DND-41 (cell line): ENCODE measurements at regions not wholly inside any gene's neighbourhood (a gene's known extent, or its start where the extent isn't known, plus 50 kb on each side); places are given as distances from the start of the nearest gene placed in this dataset.

Experiments
- ATAC-seq: fragments of 200-7000 bp; cut with Tn5 transposase; 3 replicates; pipeline ENCODE4 v1.9.1; 2021; ENCODE audit warnings: low read depth; ENCODE audit not compliant: insufficient read depth
- DNase-seq: peaks from one replicate; pipeline ENCODE4 v3.0.0-alpha.2; 2020
- H2AFZ ChIP-seq: 2 replicates; pipeline ENCODE4 v1.6.0; 2012; ENCODE audit warnings: low read depth, low read length
- H3K27ac ChIP-seq: 2 replicates; pipeline ENCODE4 v1.5.1; 2012; ENCODE audit warnings: low read length, inconsistent platforms
- H3K27me3 ChIP-seq: fragments of 200-600 bp; sonication (generic); 2 replicates; pipeline ENCODE4 v1.6.0; 2012; ENCODE audit warnings: low read length, mild to moderate bottlenecking, inconsistent platforms; ENCODE audit not compliant: insufficient read depth, poor library complexity
- H3K36me3 ChIP-seq: 2 replicates; pipeline ENCODE4 v1.5.1; 2012; ENCODE audit warnings: low read length, inconsistent platforms; ENCODE audit not compliant: insufficient read depth
- H3K4me1 ChIP-seq: 2 replicates; pipeline ENCODE4 v1.5.1; 2012; ENCODE audit warnings: mild to moderate bottlenecking, low read length; ENCODE audit not compliant: insufficient read depth
- H3K4me2 ChIP-seq: 2 replicates; pipeline ENCODE4 v1.6.0; 2012; ENCODE audit warnings: mild to moderate bottlenecking, moderate library complexity, low read length, inconsistent platforms; ENCODE audit not compliant: insufficient read depth
- H3K4me3 ChIP-seq, 2 experiments: fragments of 200-600 bp in 1 of 2; shearing (Covaris generic) in 1 of 2; 2 replicates each; pipeline ENCODE4 v1.5.1; 2012 to 2016; ENCODE audit warnings: inconsistent platforms in 2 of 2, low read length in 2 of 2, mild to moderate bottlenecking in 2 of 2, low read depth in 1 of 2, moderate library complexity in 1 of 2
- H3K79me2 ChIP-seq: 2 replicates; pipeline ENCODE4 v1.6.0; 2012; ENCODE audit warnings: low read length, inconsistent platforms; ENCODE audit not compliant: insufficient read depth
- H3K9ac ChIP-seq: 2 replicates; pipeline ENCODE4 v1.6.0; 2012; ENCODE audit warnings: low read depth, mild to moderate bottlenecking, inconsistent platforms, low read length, moderate library complexity
- H3K9me3 ChIP-seq: 2 replicates; pipeline ENCODE4 v1.5.1; 2012; ENCODE audit warnings: low read length, moderate library complexity, mild to moderate bottlenecking, inconsistent platforms; ENCODE audit not compliant: insufficient read depth, severe bottlenecking
- H4K20me1 ChIP-seq: 2 replicates; pipeline ENCODE4 v1.6.0; 2012; ENCODE audit warnings: low read length; ENCODE audit not compliant: insufficient read depth
- CTCF ChIP-seq: IDR thresholded peaks from 2 replicates; pipeline ENCODE4 v1.5.1; 2012; ENCODE audit warnings: borderline replicate concordance, low read length, moderate library complexity, mild to moderate bottlenecking; ENCODE audit not compliant: poor library complexity, severe bottlenecking; ENCODE audit errors: extremely low read depth
- EZH2 ChIP-seq: IDR thresholded peaks from 3 replicates; pipeline ENCODE4 v1.6.1; 2012; ENCODE audit warnings: borderline replicate concordance, low read depth, mild to moderate bottlenecking, moderate library complexity, low read length, inconsistent platforms; ENCODE audit not compliant: severe bottlenecking

- H3K9me3 ChIP-seq = no peaks in the 10 kb centered on the region
- DNase-seq (no peak), ATAC-seq (no peak)
- no peaks in the 10 kb centered on the region for H4K20me1 ChIP-seq
- no peak for TF ChIP-seq EZH2
- no peak for TF ChIP-seq CTCF
- H2AFZ ChIP-seq = no peak overlapping the region
- H3K4me1 ChIP-seq = no peaks in the 10 kb centered on the region
- H3K36me3 ChIP-seq = no peaks in the 10 kb centered on the region
- no peak overlapping the region for H3K4me2 ChIP-seq
- no peak overlapping the region for H3K9ac ChIP-seq
- H3K4me3 ChIP-seq = no peak overlapping the region
- H3K27me3 ChIP-seq = no peaks in the 10 kb centered on the region
- no peaks in the 10 kb centered on the region for H3K79me2 ChIP-seq
- H3K27ac ChIP-seq = no peak overlapping the region
Observed at GRCh38 chr13:82593239-82593638, 1289.0 kb downstream of the SLITRK1 start.

GRCh38 chr13:82571653-82572052, 1310.6 kb downstream of the SLITRK1 start:
- Histone ChIP-seq H3K9me3 (peaks cover 37% of the 10 kb centered on the region), H3K79me2 (no peaks in the 10 kb centered on the region), H3K27me3 (no peaks in the 10 kb centered on the region), H3K9ac (peak overlapping the region; percentile 39; the same call in 1 of the 2 replicates), H3K27ac (peak overlapping the region; percentile 79), H3K4me3 (no peak overlapping the region; a peak in 1 of 4 replicates), H2AFZ (peak overlapping the region; percentile 65; the same call in 1 of the 2 replicates), H3K4me2 (peak overlapping the region; percentile 38; the same call in 1 of the 2 replicates), H3K36me3 (peaks cover 12% of the 10 kb centered on the region), H3K4me1 (peaks cover 24% of the 10 kb centered on the region), H4K20me1 (no peaks in the 10 kb centered on the region)
- DNase-seq (peak; percentile 60), ATAC-seq (peak; percentile 87)
- no peak for TF ChIP-seq EZH2
- no peak for TF ChIP-seq CTCF

GRCh38 chr13:82569581-82569980, 1312.7 kb downstream of the SLITRK1 start:
- Histone ChIP-seq H3K27me3 (no peaks in the 10 kb centered on the region), H3K9ac (no peak overlapping the region), H3K4me1 (peaks cover 24% of the 10 kb centered on the region), H3K4me3 (no peak overlapping the region), H3K9me3 (peaks cover 20% of the 10 kb centered on the region), H2AFZ (0 out of 2 replicates have a peak overlapping the region, but pooled peaks have one; percentile 7), H3K36me3 (peaks cover 8% of the 10 kb centered on the region; the same call in 1 of the 2 replicates), H3K79me2 (no peaks in the 10 kb centered on the region), H3K27ac (no peak overlapping the region), H4K20me1 (no peaks in the 10 kb centered on the region), H3K4me2 (no peak overlapping the region)
- TF ChIP-seq CTCF (no peak), EZH2 (no peak)
- ATAC-seq (no peak), DNase-seq (no peak)
